ENCODE measurements at regions not wholly inside any gene's neighbourhood (a gene's known extent, or its start where the extent isn't known, plus 50 kb on each side); places are given as distances from the start of the nearest gene placed in this dataset.
"Not testable (repeated sequence)": the region's sequence is repeated elsewhere in the genome, so short reads cannot be mapped to it uniquely, and the experiment has no call there.

GRCh38 chrX:124238268-124238667 is 94.2 kb upstream of the TEX13D start:
- DNase-seq (ENCODE audit: low read depth in 2 of 2): no peak

- no peak for DNase-seq (ENCODE audit: low read depth in 2 of 2)
Measured at GRCh38 chrX:124239324-124239723, 93.1 kb upstream of the TEX13D start.

- DNase-seq (ENCODE audit: low read depth in 2 of 2): peak in 1 of 2 donors; percentile 40
Measured at GRCh38 chrX:124239911-124240310, 92.5 kb upstream of the TEX13D start.

GRCh38 chrX:124240422-124240821 is 92.0 kb upstream of the TEX13D start:
- DNase-seq (ENCODE audit: low read depth in 2 of 2): no peak

GRCh38 chrX:124242131-124242530 is 90.3 kb upstream of the TEX13D start:
- no peak for DNase-seq (ENCODE audit: low read depth in 2 of 2)

- no peak for DNase-seq (ENCODE audit: low read depth in 2 of 2)
Measured at GRCh38 chrX:124249345-124249744, 83.1 kb upstream of the TEX13D start.

- DNase-seq (ENCODE audit: low read depth in 2 of 2): no peak
Measured at GRCh38 chrX:124250835-124251437, 81.5 kb upstream of the TEX13D start.

- DNase-seq (ENCODE audit: low read depth in 2 of 2): no peak
Measured at GRCh38 chrX:124254611-124255010, 77.8 kb upstream of the TEX13D start.

- DNase-seq (ENCODE audit: low read depth in 2 of 2): no peak
Measured at GRCh38 chrX:124256216-124256615, 76.2 kb upstream of the TEX13D start.

- DNase-seq (ENCODE audit: low read depth in 2 of 2): no peak
Measured at GRCh38 chrX:124256629-124257380, 75.7 kb upstream of the TEX13D start.

GRCh38 chrX:124257924-124258702 is 74.3 kb upstream of the TEX13D start:
- DNase-seq (ENCODE audit: low read depth in 2 of 2): no peak

- no peak for DNase-seq (ENCODE audit: low read depth in 2 of 2)
Measured at GRCh38 chrX:124260845-124261244, 71.6 kb upstream of the TEX13D start.

GRCh38 chrX:124263743-124264142 is 68.7 kb upstream of the TEX13D start:
- no peak for DNase-seq (ENCODE audit: low read depth in 2 of 2)

- DNase-seq (ENCODE audit: low read depth in 2 of 2): no peak
Measured at GRCh38 chrX:124268099-124268498, 64.4 kb upstream of the TEX13D start.

- DNase-seq (ENCODE audit: low read depth in 2 of 2): no peak
Measured at GRCh38 chrX:124269881-124270280, 62.6 kb upstream of the TEX13D start.

GRCh38 chrX:124271599-124271998 is 60.9 kb upstream of the TEX13D start:
- not testable (repeated sequence) for DNase-seq (ENCODE audit: low read depth in 2 of 2)

GRCh38 chrX:124272370-124272982 is 60.0 kb upstream of the TEX13D start:
- DNase-seq (ENCODE audit: low read depth in 2 of 2): no peak

GRCh38 chrX:124274438-124275181 is 57.9 kb upstream of the TEX13D start:
- DNase-seq (ENCODE audit: low read depth in 2 of 2): no peak

GRCh38 chrX:124275182-124275894 is 57.1 kb upstream of the TEX13D start:
- DNase-seq (ENCODE audit: low read depth in 2 of 2): no peak

- no peak for DNase-seq (ENCODE audit: low read depth in 2 of 2)
Measured at GRCh38 chrX:124280294-124280902, 52.1 kb upstream of the TEX13D start.

GRCh38 chrX:124282580-124282979 is 49.9 kb upstream of the TEX13D start:
- DNase-seq (ENCODE audit: low read depth in 2 of 2): no peak

Data from stimulated activated CD8-positive, alpha-beta memory T cell treated with anti-CD3 and anti-CD28 coated beads, Interleukin-15, amount 100 ng/mL, for 48 hours (primary cell).